ENCODE measurements at regions not wholly inside any gene's neighbourhood (a gene's known extent, or its start where the extent isn't known, plus 50 kb on each side); places are given as distances from the start of the nearest gene placed in this dataset.

GRCh38 chr16:7839568-7839967 is 506.9 kb downstream of the RBFOX1 start:
- DNase-seq (ENCODE audit: low spot score): peak; percentile 55
- no peaks in the 10 kb centered on the region for H3K27me3 ChIP-seq
- TF ChIP-seq EZH2phosphoT487 (IDR thresholded peaks at IDR 0.05) (no peak), CTCF (IDR thresholded peaks at IDR 0.05) (no peak)

DNA sequence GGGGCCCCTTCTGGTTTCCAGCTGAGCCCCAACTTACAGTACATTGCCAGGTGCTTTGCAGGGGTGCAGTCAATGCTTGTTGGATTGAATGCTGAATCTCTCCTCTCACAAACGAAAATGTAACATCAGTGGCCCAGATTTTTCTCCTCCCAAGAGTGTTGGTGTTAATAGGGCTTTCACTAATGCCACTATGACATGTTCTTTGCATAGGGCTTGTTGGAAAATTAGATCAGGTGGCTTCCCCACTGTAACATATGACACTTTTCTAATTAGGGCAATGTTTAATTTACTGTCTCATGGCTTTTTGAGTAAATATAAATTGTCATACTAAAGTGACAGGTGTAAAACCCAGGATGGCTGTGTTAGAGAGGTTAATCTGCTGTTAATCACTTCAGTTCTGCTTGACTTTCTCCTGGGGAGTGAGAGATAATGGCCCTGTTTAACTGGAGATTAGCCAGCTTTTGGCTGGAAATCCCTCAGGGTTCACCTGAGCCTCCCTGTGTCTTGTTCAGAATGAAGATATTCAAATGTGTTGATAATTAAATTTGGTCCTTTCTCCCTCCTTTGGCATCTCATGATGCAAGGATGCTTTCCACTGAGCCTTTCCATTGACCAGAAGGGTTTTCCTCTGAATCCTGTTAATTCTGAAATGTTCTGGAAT is 502.3 kb downstream of the RBFOX1 start:
- Histone ChIP-seq H3K4me1 (peaks cover 31% of the 10 kb centered on the region), H2AFZ (replicated peaks) (no peak overlapping the region), H3K4me3 (no peak overlapping the region), H4K20me1 (ENCODE audit: low read depth) (peaks cover 3% of the 10 kb centered on the region), H3K27me3 (no peaks in the 10 kb centered on the region), H3F3A (ENCODE audit: low read depth) (peaks cover 23% of the 10 kb centered on the region), H3K79me2 (ENCODE audit: low read depth) (no peaks in the 10 kb centered on the region), H3K4me2 (peak overlapping the region; percentile 46), H3K9me3 (ENCODE audit: low read depth) (no peaks in the 10 kb centered on the region), H3K27ac (peak overlapping the region; percentile 75), H3K36me3 (no peaks in the 10 kb centered on the region), H3K9ac (no peak overlapping the region)
- TF ChIP-seq EZH2 (IDR thresholded peaks at IDR 0.05) (no peak), CTCF (IDR thresholded peaks at IDR 0.05) (no peak)
- H3K4me3 Mint-ChIP-seq: no peak overlapping the region
- DNase-seq (ENCODE audit: low spot score): peak; percentile 60
- peaks cover 12% of the 10 kb centered on the region for H3K27me3 Mint-ChIP-seq (ENCODE audit: insufficient read depth, low read depth)
- no peaks in the 10 kb centered on the region for H3K36me3 Mint-ChIP-seq
- no peaks in the 10 kb centered on the region for H3K9me3 Mint-ChIP-seq
- H3K27ac Mint-ChIP-seq: no peak overlapping the region
- peaks cover 7% of the 10 kb centered on the region for H3K4me1 Mint-ChIP-seq

More at GRCh38 chr16:7839568-7839967, 506.9 kb downstream of the RBFOX1 start:
- Histone ChIP-seq H4K20me1 (ENCODE audit: low read depth) (peaks cover 3% of the 10 kb centered on the region), H3K9me3 (ENCODE audit: low read depth) (no peaks in the 10 kb centered on the region), H3F3A (ENCODE audit: low read depth) (peaks cover 35% of the 10 kb centered on the region), H3K4me1 (peaks cover 43% of the 10 kb centered on the region), H3K4me2 (no peak overlapping the region), H3K4me3 (no peak overlapping the region), H2AFZ (replicated peaks) (no peak overlapping the region), H3K9ac (no peak overlapping the region), H3K27ac (no peak overlapping the region), H3K36me3 (no peaks in the 10 kb centered on the region), H3K79me2 (ENCODE audit: low read depth) (no peaks in the 10 kb centered on the region)
- Mint-ChIP-seq H3K27ac (no peak overlapping the region), H3K27me3 (ENCODE audit: insufficient read depth, low read depth) (peaks cover 13% of the 10 kb centered on the region), H3K4me3 (no peak overlapping the region), H3K36me3 (no peaks in the 10 kb centered on the region), H3K4me1 (peaks cover 20% of the 10 kb centered on the region), H3K9me3 (no peaks in the 10 kb centered on the region)

DNA sequence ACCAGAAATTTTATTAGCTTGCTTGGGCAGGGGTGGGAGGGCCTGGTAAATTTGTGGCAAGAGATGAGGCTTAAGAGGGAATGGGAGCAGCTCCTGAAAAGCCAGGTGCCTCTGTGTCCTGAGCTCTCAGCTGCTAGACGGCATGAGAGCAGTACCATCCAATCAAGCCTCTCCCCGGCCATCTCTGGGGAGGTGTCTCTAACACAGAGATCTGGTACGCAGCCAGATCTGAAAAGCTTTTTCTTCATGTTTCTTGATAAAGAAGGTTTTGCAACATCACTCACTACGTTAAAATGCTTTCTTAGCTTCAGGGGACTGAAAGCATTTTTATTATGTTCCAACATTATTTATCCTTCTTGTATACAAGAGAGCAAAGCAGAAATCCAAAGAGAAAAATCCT is 488.2 kb downstream of the RBFOX1 start:
- no peaks in the 10 kb centered on the region for H3K4me1 ChIP-seq
- no peak overlapping the region for H3K4me3 ChIP-seq
- no peaks in the 10 kb centered on the region for H4K20me1 ChIP-seq (ENCODE audit: low read depth)
- Mint-ChIP-seq H3K4me1 (no peaks in the 10 kb centered on the region), H3K36me3 (no peaks in the 10 kb centered on the region), H3K27ac (no peak overlapping the region), H3K27me3 (ENCODE audit: insufficient read depth, low read depth) (no peaks in the 10 kb centered on the region), H3K4me3 (no peak overlapping the region), H3K9me3 (peaks cover under 1% of the 10 kb centered on the region)
- DNase-seq (ENCODE audit: low spot score): no peak
- no peaks in the 10 kb centered on the region for H3K79me2 ChIP-seq (ENCODE audit: low read depth)
- no peak overlapping the region for H3K9ac ChIP-seq
- no peak overlapping the region for H3K4me2 ChIP-seq
- TF ChIP-seq CTCF (IDR thresholded peaks at IDR 0.05) (no peak), EZH2phosphoT487 (IDR thresholded peaks at IDR 0.05) (no peak)
- H3K36me3 ChIP-seq: no peaks in the 10 kb centered on the region
- H3K27me3 ChIP-seq: no peaks in the 10 kb centered on the region
- no peaks in the 10 kb centered on the region for H3F3A ChIP-seq (ENCODE audit: low read depth)
- H2AFZ ChIP-seq (replicated peaks): no peak overlapping the region
- no peak overlapping the region for H3K27ac ChIP-seq
- H3K9me3 ChIP-seq (ENCODE audit: low read depth): no peaks in the 10 kb centered on the region

Measured in neural progenitor cell (in vitro differentiated cells).